PC-3 (cell line): ENCODE measurements at regions not wholly inside any gene's neighbourhood (a gene's known extent, or its start where the extent isn't known, plus 50 kb on each side); places are given as distances from the start of the nearest gene placed in this dataset.
"Not testable (repeated sequence)": the region's sequence is repeated elsewhere in the genome, so short reads cannot be mapped to it uniquely, and the experiment has no call there.

ENCODE experiments used
- ATAC-seq: fragments of 200-7000 bp; cut with Tn5 transposase; 2 replicates; pipeline ENCODE4 v1.9.1; 2020; ENCODE audit warnings: mild to moderate bottlenecking, moderate library complexity
- BruUV-seq: library from RNA; stranded (reverse); fragments of 400-500 nt; replicated peaks from 2 replicates; lab custom pipeline; 2021; lab: Mats Ljungman, UMichigan
- CTCF ChIA-PET: fragments of 300-600 bp; sonication (Branson Sonifier 250); formaldehyde crosslinking; loops from one replicate; lab custom pipeline; 2022; ENCODE audit warnings: antibody characterized with exemption; lab: Charles Lee
- POLR2A ChIA-PET: fragments of 300-600 bp; sonication (Branson Sonifier 250); formaldehyde crosslinking; loops from one replicate; lab custom pipeline; 2022; ENCODE audit warnings: antibody characterized with exemption; ENCODE audit not compliant: unreplicated experiment; lab: Charles Lee
- DNase-seq: peaks from one replicate; pipeline ENCODE4 v3.0.0-alpha.2; 2015
- H2AFZ ChIP-seq: fragments of 300-600 bp; sonication (generic); 2 replicates; pipeline ENCODE4 v1.6.0; 2016; ENCODE audit warnings: antibody characterized with exemption, low read length
- H3F3A ChIP-seq: fragments of 300-600 bp; sonication (generic); one replicate; pipeline ENCODE4 v1.6.0; 2017; ENCODE audit warnings: antibody characterized with exemption, low read length, control low read depth, mild to moderate bottlenecking; ENCODE audit not compliant: unreplicated experiment
- H3K27ac ChIP-seq: fragments of 300-600 bp; sonication (generic); 2 replicates; pipeline ENCODE4 v1.5.1; 2016; ENCODE audit warnings: mild to moderate bottlenecking, low read length
- H3K27me3 ChIP-seq: fragments of 300-600 bp; sonication (generic); 2 replicates; pipeline ENCODE4 v1.6.1; 2016; ENCODE audit warnings: low read length, mixed read lengths
- H3K36me3 ChIP-seq: fragments of 300-600 bp; sonication (generic); 2 replicates; pipeline ENCODE4 v1.6.1; 2016; ENCODE audit warnings: low read depth, mixed run types, low read length, mixed read lengths
- H3K4me1 ChIP-seq: fragments of 300-600 bp; sonication (generic); 2 replicates; pipeline ENCODE4 v1.5.1; 2016; ENCODE audit warnings: low read length; ENCODE audit not compliant: insufficient read depth
- H3K4me2 ChIP-seq: fragments of 300-600 bp; sonication (generic); 2 replicates; pipeline ENCODE4 v1.6.0; 2016; ENCODE audit warnings: low read length
- H3K4me3 ChIP-seq: fragments of 300-600 bp; sonication (generic); 2 replicates; pipeline ENCODE4 v1.5.1; 2016; ENCODE audit warnings: mild to moderate bottlenecking, low read length, mixed read lengths
- H3K79me2 ChIP-seq: fragments of 300-600 bp; sonication (generic); 2 replicates; pipeline ENCODE4 v1.6.1; 2017; ENCODE audit warnings: low read length, mixed read lengths
- H3K9ac ChIP-seq: fragments of 300-600 bp; sonication (generic); 2 replicates; pipeline ENCODE4 v1.6.0; 2016; ENCODE audit warnings: mild to moderate bottlenecking, low read length
- H3K9me2 ChIP-seq: fragments of 300-600 bp; sonication (generic); replicated peaks from 2 replicates; pipeline ENCODE4 v1.6.1; 2016; ENCODE audit warnings: mixed run types, low read length, mixed read lengths
- H3K9me3 ChIP-seq: fragments of 300-600 bp; sonication (generic); 2 replicates; pipeline ENCODE4 v1.6.1; 2016; ENCODE audit warnings: low read length, mixed read lengths
- H4K20me1 ChIP-seq: fragments of 300-600 bp; sonication (generic); 2 replicates; pipeline ENCODE4 v1.6.1; 2016; ENCODE audit warnings: low read length, mixed read lengths
- CTCF ChIP-seq: fragments of 300-600 bp; sonication (generic); conservative IDR thresholded peaks from 2 replicates; pipeline ENCODE4 v1.5.1; 2017; ENCODE audit warnings: antibody characterized with exemption, low read depth, mild to moderate bottlenecking, low read length
- EZH2 ChIP-seq: fragments of 300-600 bp; sonication (generic); IDR thresholded peaks from one replicate; pipeline ENCODE4 v1.6.1; 2017; ENCODE audit warnings: antibody characterized with exemption, mild to moderate bottlenecking, low read length; ENCODE audit not compliant: unreplicated experiment
- EZH2phosphoT487 ChIP-seq: fragments of 300-600 bp; sonication (generic); IDR thresholded peaks from 2 replicates; pipeline ENCODE4 v1.6.1; 2018; ENCODE audit warnings: mild to moderate bottlenecking, antibody characterized with exemption, low read length, borderline replicate concordance
- intact Hi-C: fragments of 100-400 bp; cut with micrococcal nuclease; formaldehyde crosslinking; loops from 2 replicates; pipeline ENCODE4 v1.9.0; 2023

DNA sequence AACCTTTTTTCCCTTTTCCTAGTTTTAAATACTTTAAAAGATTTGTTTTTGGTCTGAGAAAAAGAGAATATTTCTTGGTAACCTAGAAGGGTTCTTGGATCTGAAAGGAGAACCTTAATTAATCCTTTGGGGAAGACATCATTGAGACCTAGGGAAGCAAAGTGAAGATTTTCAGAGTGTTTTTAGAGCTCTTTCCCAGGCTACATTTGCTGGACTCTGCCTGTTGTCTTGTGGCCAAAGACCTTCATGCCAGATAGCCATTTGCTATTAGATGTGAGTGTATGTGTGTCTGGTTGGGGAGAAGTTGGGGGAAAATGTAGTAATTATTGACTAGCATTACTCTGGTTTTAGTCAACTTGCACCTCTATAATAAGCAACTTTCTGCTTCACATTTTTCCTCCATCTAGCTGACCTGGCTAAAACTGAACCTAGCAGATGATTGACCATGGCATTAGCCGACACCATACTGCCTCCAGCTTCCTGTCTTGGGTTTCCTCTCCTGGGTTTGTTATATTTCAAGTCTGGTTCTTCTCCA lies 239.1 kb downstream of the USP25 start:
- H3K27ac ChIP-seq, result no peak overlapping the region
- no peak overlapping the region for H3K4me3 ChIP-seq
- intact Hi-C loops, result no loop called here

DNA sequence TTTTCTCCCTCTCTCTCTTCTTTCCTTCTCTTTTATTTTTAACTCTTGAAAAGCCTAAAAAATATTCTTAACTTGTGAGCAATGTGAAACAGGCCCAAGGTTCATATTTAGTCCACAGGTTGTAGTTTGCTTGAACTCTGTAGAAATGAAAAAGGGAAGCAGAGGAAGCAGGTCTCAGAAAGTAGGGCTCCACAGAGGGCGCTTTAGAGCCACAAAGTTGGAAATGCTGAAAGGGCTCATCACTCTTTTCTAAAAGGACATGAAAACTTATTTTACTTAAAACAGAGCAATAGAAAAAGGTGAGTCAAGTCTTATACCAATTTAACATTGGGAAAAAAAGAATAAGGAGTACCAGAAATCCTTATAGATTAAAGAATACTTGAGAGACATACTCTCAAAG lies 247.0 kb downstream of the USP25 start:
- H3K4me3 ChIP-seq, result no peak overlapping the region
- DNase-seq (peak; percentile 33), ATAC-seq (no peak)
- H3K4me1 ChIP-seq, result no peaks in the 10 kb centered on the region
- intact Hi-C loops, result no loop called here
- no peaks in the 10 kb centered on the region for H4K20me1 ChIP-seq
- H3K27me3 ChIP-seq, result 0 out of 2 replicates have a peak, but pooled peaks cover 5% of the 10 kb centered on the region
- TF ChIP-seq EZH2 (no peak), CTCF (peak; percentile 76), EZH2phosphoT487 (no peak)
- H2AFZ ChIP-seq, result no peak overlapping the region
- no peaks in the 10 kb centered on the region for H3K9me3 ChIP-seq
- no peaks in the 10 kb centered on the region for H3K79me2 ChIP-seq
- no TSS peak for BruUV-seq
- H3K9me2 ChIP-seq, result no peaks in the 10 kb centered on the region
- H3F3A ChIP-seq, result no peaks in the 10 kb centered on the region
- H3K4me2 ChIP-seq, result no peak overlapping the region
- H3K9ac ChIP-seq, result no peak overlapping the region
- no peaks in the 10 kb centered on the region for H3K36me3 ChIP-seq
- H3K27ac ChIP-seq, result no peak overlapping the region
- POLR2A ChIA-PET, result no interaction called here
- CTCF ChIA-PET, result no interaction called here

More for the DNA sequence above, 239.1 kb downstream of the USP25 start:
- ChIA-PET POLR2A (no interaction called here), CTCF (no interaction called here)
- no peaks in the 10 kb centered on the region for H3K36me3 ChIP-seq
- H2AFZ ChIP-seq, result no peak overlapping the region
- no peaks in the 10 kb centered on the region for H3F3A ChIP-seq
- H3K27me3 ChIP-seq, result peaks cover 22% of the 10 kb centered on the region; the same call in 1 of the 2 replicates
- no peaks in the 10 kb centered on the region for H3K4me1 ChIP-seq
- H3K9me2 ChIP-seq, result no peaks in the 10 kb centered on the region
- ATAC-seq (no peak), DNase-seq (no peak)
- H4K20me1 ChIP-seq, result no peaks in the 10 kb centered on the region
- no TSS peak for BruUV-seq
- H3K9ac ChIP-seq, result no peak overlapping the region
- H3K4me2 ChIP-seq, result no peak overlapping the region
- TF ChIP-seq EZH2 (no peak), CTCF (no peak), EZH2phosphoT487 (no peak)
- H3K9me3 ChIP-seq, result no peaks in the 10 kb centered on the region
- no peaks in the 10 kb centered on the region for H3K79me2 ChIP-seq

GRCh38 chr21:15978215-15978738 lies 248.5 kb downstream of the USP25 start:
- BruUV-seq, result no TSS peak
- intact Hi-C loops, result no loop called here
- ATAC-seq (no peak), DNase-seq (no peak)
- H4K20me1 ChIP-seq, result no peaks in the 10 kb centered on the region
- H3K9me2 ChIP-seq, result no peaks in the 10 kb centered on the region
- no peaks in the 10 kb centered on the region for H3K9me3 ChIP-seq
- H3K36me3 ChIP-seq, result no peaks in the 10 kb centered on the region
- H3K9ac ChIP-seq, result no peak overlapping the region
- H3K79me2 ChIP-seq, result no peaks in the 10 kb centered on the region
- ChIA-PET POLR2A (no interaction called here), CTCF (interaction anchor here (0.6 kb wide), 2 partner anchors 35 to 307 kb away, joined by 3 to 4 read pairs; no protein-coding TSS in a partner anchor)
- 0 out of 2 replicates have a peak, but pooled peaks cover 5% of the 10 kb centered on the region for H3K27me3 ChIP-seq
- TF ChIP-seq EZH2, result no peak
- TF ChIP-seq CTCF, result no peak
- H2AFZ ChIP-seq, result no peak overlapping the region
- no peaks in the 10 kb centered on the region for H3K4me1 ChIP-seq
- no peak overlapping the region for H3K4me2 ChIP-seq
- no peak overlapping the region for H3K4me3 ChIP-seq
- no peak overlapping the region for H3K27ac ChIP-seq
- no peaks in the 10 kb centered on the region for H3F3A ChIP-seq

- ATAC-seq, POLR2A ChIA-PET, H3K9ac ChIP-seq: not testable (repeated sequence)
Measured at GRCh38 chr21:15979493-15979892, 249.7 kb downstream of the USP25 start.

More at GRCh38 chr21:15979493-15979892, 249.7 kb downstream of the USP25 start:
- H2AFZ ChIP-seq, H3K27me3 ChIP-seq, H3F3A ChIP-seq, H3K79me2 ChIP-seq, H3K4me1 ChIP-seq, H3K36me3 ChIP-seq, BruUV-seq, H3K9me2 ChIP-seq, intact Hi-C loops, H4K20me1 ChIP-seq, CTCF ChIA-PET, H3K27ac ChIP-seq, H3K4me2 ChIP-seq, DNase-seq, H3K9me3 ChIP-seq, H3K4me3 ChIP-seq: not testable (repeated sequence)
